NCI-H510A (cell line): ENCODE measurements at regions not wholly inside any gene's neighbourhood (a gene's known extent, or its start where the extent isn't known, plus 50 kb on each side); places are given as distances from the start of the nearest gene placed in this dataset.
"Not testable (repeated sequence)": the region's sequence is repeated elsewhere in the genome, so short reads cannot be mapped to it uniquely, and the experiment has no call there.

ENCODE experiments used
- DNase-seq: peaks from one replicate; lab custom pipeline; 2025; lab: John Stamatoyannopoulos, UW

GRCh38 chr4:62670514-62670913, 1470.4 kb downstream of the ADGRL3 start:
- DNase-seq, result peak; percentile 60

- no peak for DNase-seq
Measured at GRCh38 chr4:62661821-62662220, 1461.7 kb downstream of the ADGRL3 start.

- no peak for DNase-seq
Measured at GRCh38 chr4:62656006-62656405, 1455.9 kb downstream of the ADGRL3 start.

- peak; percentile 2 for DNase-seq
Measured at GRCh38 chr4:62644372-62644771, 1444.2 kb downstream of the ADGRL3 start.

GRCh38 chr4:62640296-62640695, 1440.2 kb downstream of the ADGRL3 start:
- no peak for DNase-seq

- no peak for DNase-seq
Measured at GRCh38 chr4:62627671-62628070, 1427.5 kb downstream of the ADGRL3 start.

GRCh38 chr4:62627141-62627540, 1427.0 kb downstream of the ADGRL3 start:
- no peak for DNase-seq

GRCh38 chr4:62622089-62622488, 1422.0 kb downstream of the ADGRL3 start:
- DNase-seq, result no peak

GRCh38 chr4:62619971-62620370, 1419.8 kb downstream of the ADGRL3 start:
- DNase-seq, result no peak

GRCh38 chr4:62618042-62618441, 1417.9 kb downstream of the ADGRL3 start:
- no peak for DNase-seq

- no peak for DNase-seq
Measured at GRCh38 chr4:62601737-62602136, 1401.6 kb downstream of the ADGRL3 start.

- DNase-seq, result not testable (repeated sequence)
Measured at GRCh38 chr4:62595265-62595664, 1395.1 kb downstream of the ADGRL3 start.

GRCh38 chr4:62591756-62592155, 1391.6 kb downstream of the ADGRL3 start:
- DNase-seq, result no peak

GRCh38 chr4:62588671-62589070, 1388.5 kb downstream of the ADGRL3 start:
- no peak for DNase-seq

- DNase-seq, result no peak
Measured at GRCh38 chr4:62571494-62571893, 1371.4 kb downstream of the ADGRL3 start.

- no peak for DNase-seq
Measured at GRCh38 chr4:62560858-62561257, 1360.7 kb downstream of the ADGRL3 start.

GRCh38 chr4:62550121-62550520, 1350.0 kb downstream of the ADGRL3 start:
- no peak for DNase-seq

- no peak for DNase-seq
Measured at GRCh38 chr4:62549601-62550000, 1349.5 kb downstream of the ADGRL3 start.

- DNase-seq, result no peak
Measured at GRCh38 chr4:62548765-62549164, 1348.6 kb downstream of the ADGRL3 start.

GRCh38 chr4:62548108-62548524, 1348.0 kb downstream of the ADGRL3 start:
- no peak for DNase-seq

GRCh38 chr4:62544428-62544827, 1344.3 kb downstream of the ADGRL3 start:
- DNase-seq, result no peak

- DNase-seq, result no peak
Measured at GRCh38 chr4:62543002-62543401, 1342.9 kb downstream of the ADGRL3 start.

GRCh38 chr4:62533573-62533972, 1333.4 kb downstream of the ADGRL3 start:
- no peak for DNase-seq

GRCh38 chr4:62531731-62532130, 1331.6 kb downstream of the ADGRL3 start:
- no peak for DNase-seq

GRCh38 chr4:62531264-62531663, 1331.1 kb downstream of the ADGRL3 start:
- DNase-seq, result no peak
